Astrocyte of the hippocampus (primary cell): ENCODE measurements at regions not wholly inside any gene's neighbourhood (a gene's known extent, or its start where the extent isn't known, plus 50 kb on each side); places are given as distances from the start of the nearest gene placed in this dataset.
"Not testable (repeated sequence)": the region's sequence is repeated elsewhere in the genome, so short reads cannot be mapped to it uniquely, and the experiment has no call there.

Experiments
- DNase-seq: peaks from one replicate; pipeline ENCODE4 v3.0.0; 2011; ENCODE audit warnings: low read depth, low spot score

- DNase-seq = no peak
Observed at GRCh38 chr5:171542525-171543140, 123.2 kb downstream of the FGF18 start.

- no peak for DNase-seq
Observed at GRCh38 chr5:171543148-171543815, 123.8 kb downstream of the FGF18 start.

DNA sequence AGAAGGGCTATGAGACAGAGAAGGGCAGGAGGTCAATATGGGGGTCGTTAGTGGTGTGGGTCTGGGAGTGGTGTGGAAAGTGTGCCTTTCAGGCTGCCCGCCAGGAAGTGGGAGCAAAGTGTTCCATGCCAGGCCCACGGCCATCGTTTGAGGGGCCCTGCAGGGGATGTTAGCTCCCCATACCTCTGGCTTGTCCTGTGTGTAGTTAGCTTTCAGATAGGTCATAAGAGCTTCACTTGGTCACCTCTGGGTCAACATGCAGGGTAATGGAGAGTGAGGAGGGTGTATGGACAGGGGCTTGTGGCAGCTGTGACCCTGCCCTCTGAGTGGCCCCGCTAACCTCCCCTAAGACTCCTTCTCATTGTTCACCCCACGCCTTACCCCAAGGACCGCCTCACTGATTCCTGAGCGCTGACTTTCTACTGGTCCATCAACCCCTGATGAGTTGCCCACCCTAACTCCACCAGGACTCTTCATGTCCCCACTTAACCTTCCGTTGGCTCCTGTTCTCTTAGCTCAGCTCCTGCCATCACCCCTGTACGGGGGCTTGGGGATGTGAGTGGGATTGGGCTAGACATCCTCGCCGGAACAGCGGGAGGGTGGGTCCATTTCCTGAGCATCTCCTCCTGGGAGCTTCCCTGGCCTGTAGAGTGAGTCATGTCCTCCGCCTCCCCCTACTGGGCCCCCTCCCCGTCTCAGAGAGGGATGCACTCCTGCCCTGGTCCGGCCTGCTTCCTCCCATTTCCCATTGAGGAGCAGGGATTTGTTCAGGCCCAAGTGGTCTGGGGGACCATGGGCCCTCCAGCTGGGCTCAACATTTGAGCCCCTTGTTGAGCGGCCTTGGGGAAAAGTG, 125.7 kb downstream of the FGF18 start:
- DNase-seq = no peak

DNA sequence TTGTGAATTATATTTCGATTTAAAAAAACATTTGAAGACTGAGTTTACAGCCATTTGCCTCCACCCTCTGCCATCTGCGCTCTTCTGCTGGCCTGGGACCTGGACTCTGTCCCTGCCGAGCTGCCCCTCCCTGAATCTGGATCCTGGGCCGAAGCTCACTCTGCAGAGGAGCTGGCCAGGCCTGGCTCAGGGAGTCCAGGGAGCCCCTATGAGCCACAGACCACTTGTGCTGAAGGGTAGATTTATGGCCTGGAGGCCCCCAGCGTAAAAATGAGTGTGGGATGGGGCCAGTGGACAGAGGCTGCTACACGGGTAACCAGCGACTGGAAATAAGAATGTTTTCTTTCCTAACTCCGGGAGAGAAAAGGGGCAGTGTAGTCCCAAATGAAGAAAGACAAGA, 129.8 kb downstream of the FGF18 start:
- no peak for DNase-seq

GRCh38 chr5:171553817-171554216, 134.4 kb downstream of the FGF18 start:
- not testable (repeated sequence) for DNase-seq

DNA sequence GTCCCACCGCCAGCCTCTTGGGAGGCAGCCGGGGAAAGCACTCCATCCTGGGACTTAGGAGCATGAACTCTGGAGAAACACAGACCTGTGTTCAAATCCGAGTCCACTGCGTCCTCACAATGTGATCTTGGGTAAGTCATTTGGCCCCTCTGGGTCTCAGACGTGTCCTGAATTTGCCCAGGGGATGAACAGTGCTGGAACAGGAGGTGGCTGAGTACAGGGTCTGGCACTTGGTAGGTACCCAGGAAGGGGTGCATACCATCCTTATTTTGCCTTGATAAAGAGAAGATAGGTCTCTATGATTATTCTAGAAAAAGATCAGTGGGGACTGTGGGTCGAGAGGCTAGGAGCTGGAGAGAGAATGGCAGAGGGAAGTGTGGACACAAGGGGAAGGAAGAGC, 135.7 kb downstream of the FGF18 start:
- no peak for DNase-seq

GRCh38 chr5:171562822-171563221, 143.4 kb downstream of the FGF18 start:
- DNase-seq = no peak

DNA sequence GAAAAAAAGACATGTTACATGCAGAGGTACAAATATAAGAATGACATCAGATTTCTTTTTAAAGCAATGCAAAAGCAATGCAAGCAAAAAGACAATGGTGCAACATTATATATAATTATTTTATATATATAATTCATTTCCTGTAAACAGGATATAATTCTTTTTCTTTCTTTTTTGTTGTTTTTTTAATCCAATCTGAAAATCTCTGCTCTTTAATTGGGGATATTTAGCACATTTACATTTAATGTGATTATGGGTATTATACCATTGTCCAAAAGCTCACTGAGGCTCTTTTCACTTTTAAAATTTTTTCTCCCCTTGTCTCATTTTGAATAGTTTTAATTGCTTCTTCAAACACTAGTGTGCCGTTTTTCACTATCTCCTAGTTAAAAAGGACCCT, 148.9 kb downstream of the FGF18 start:
- DNase-seq = no peak

DNA sequence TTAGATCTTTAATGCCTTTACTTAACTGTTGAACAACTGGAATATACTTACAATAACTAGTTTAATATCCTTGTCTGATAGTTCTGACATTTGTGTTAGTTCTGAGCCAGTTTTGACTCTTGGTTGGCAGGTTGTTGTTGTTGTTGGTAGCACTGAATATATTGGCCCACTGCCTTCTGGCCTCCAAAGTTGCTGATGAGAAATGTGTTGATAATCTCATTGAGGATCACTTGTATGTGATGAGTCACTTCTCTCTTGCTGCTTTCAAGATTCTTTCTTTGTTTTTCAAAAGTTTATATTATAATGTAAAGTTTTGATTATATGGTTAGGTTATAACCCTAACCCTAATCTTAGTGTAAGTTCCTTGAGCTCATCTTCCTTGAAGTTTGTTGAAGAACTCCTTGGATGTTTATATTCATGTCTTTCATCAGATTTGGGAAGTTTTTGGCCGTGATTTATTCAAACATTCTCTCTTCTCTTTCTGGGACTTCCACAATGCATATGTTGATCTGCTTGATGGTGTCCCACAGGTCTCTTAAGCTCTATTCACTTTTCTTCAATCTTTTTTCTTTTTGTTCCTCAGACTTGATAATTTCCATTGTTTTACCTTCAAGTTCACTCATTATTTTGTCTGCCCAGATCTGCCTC, 149.7 kb downstream of the FGF18 start:
- DNase-seq = no peak

DNA sequence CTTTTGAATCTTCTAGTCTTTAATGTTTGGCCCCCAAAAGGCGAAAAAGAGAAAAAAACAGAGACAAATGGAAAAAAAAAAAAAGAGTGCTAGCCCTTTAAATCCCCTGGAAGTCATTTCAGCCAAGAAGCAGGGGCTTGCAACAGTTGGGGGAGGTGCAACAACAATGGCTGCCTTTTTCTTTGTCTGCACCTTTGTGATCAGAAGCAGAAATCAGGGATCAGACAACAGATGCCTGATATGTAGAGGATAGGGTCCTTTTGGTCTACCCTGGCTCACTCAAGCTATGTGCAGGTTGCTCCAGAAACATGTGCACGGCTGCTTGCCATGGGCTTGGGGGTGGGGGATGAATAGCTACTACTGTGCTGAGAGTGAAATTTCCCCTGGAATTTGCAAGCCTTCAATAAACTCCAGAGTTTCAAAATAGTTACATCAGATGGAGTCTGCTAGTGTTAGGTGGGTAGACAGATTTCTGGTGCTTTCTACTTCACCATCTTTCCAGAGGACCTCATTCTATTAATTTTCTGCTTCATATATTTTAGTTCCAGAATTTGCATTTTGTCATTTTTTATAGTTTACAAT, 150.9 kb downstream of the FGF18 start:
- no peak for DNase-seq

- peak; percentile 73 for DNase-seq
Observed at GRCh38 chr5:171571663-171572062, 152.2 kb downstream of the FGF18 start.

- DNase-seq = no peak
Observed at GRCh38 chr5:171573021-171573420, 153.6 kb downstream of the FGF18 start.

GRCh38 chr5:171573451-171574225, 154.2 kb downstream of the FGF18 start:
- no peak for DNase-seq

DNA sequence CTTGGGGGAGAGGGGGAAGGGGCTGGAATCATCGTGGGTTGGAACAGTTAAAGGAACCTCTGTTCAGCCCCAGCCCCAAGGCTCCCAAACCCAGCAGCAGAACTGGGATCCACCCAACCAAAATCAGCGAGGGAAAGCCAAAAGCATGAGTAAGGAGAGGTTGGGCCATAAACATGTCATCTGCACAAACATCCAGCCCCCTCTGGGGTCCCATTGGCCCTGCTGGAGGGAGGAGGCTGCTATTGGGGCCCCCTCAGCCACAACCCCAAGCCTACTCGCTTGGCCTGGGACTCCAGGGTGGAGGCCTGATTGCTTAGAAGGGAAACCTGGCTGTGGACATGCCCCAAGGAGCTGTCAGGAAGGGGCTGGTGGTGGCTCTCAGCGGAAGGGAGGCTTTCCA, 154.9 kb downstream of the FGF18 start:
- no peak for DNase-seq

DNA sequence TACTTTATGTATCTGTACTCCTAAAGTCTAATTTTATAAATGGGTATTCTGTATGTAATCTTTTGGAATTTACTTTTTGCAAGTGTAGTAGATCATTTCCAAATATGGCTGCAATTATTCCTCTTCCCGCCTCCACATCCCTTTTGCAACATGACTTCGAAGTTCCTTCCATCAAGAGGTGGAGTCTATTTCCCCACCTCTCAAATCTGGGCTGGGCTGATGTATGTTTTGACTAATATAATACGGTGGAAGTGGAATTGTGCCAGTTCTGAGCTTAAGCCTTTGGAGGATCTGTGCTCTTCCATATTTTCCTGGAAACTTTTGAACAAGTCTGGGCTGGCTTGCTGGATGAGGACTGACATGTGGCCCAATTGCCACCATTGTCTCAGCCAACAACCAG, 155.9 kb downstream of the FGF18 start:
- no peak for DNase-seq

GRCh38 chr5:171575808-171576207, 156.4 kb downstream of the FGF18 start:
- no peak for DNase-seq

GRCh38 chr5:171577042-171577758, 157.8 kb downstream of the FGF18 start:
- no peak for DNase-seq

DNA sequence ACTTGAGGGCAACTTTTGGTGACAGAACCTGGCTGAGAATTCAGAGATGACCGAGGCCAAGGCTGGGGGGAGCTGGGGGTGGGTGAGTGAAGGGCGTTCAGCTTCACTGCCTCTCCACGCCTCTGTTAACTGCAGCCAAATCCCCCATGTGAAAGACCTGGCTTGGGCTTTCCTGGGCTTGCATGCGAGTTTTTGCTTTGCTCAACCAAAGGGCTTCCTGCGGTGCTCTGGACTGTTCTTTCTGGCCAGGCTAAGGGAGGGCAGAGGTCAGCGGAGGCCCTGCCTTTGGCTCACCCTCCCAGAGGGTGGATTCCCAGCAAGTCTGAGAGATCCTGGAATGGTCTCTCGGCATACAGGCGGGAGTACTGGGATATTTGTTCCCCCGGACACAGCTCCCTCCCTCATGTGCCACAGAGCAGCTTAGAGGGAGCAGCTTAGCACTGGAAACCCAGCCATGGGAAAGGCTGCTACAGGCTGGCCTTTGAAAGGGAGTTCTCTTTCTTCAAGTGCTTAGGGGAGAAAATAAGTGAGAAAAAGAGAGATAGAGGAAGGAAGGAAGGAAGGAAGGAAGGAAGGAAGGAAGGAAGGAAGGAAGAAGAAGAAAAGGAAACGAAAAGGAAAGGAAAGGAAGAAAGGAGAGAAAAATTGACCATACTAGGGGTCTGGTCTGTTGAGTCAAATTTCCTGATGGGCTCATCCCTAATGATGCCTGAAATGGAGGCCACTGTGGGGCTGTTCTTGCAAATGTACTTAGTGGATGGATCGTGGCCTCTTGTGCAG, 158.8 kb downstream of the FGF18 start:
- DNase-seq = no peak

DNA sequence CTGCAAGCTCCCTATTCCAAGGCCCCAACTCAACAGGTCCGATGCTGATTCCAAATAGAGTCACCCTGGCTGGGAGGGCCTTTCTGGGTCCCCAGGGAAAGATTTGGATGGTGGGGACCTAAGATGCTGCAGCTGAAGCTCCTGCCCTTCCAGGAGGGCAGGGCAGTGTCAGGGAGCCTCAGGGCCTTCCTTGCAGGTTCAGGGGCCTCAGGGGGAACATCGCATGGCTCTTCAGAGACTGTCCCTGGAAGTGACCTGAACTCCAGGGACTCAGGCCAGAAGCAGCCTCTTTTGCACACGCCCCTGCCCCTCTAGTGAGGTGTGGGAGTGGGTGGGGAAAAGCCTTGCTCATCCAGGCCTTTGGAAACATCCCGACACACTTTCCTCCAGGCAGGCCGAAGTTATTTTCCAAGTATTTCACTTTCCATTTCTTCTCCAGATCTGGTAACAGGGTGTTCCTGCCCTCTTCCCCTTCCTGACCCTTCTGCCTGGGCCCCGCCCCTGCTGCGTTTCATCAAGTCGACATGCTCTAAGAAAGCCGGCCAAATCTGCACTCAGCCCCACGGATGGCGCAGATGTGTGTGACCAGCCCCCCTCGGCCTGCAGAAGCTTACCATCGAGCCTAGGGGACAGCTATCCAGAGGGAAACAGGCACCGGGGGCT, 159.5 kb downstream of the FGF18 start:
- no peak for DNase-seq
